WI38 (cell line): ENCODE measurements at regions not wholly inside any gene's neighbourhood (a gene's known extent, or its start where the extent isn't known, plus 50 kb on each side); places are given as distances from the start of the nearest gene placed in this dataset.

Source experiments
- H3K4me3 ChIP-seq: 2 replicates; pipeline ENCODE4 v1.5.1; 2011; ENCODE audit warnings: low read depth, mild to moderate bottlenecking, control low read depth, low read length
- TF ChIP-seq, protein P1 (sequence below): IDR thresholded peaks from 2 replicates; pipeline ENCODE4 v1.5.1; 2012; ENCODE audit warnings: low read depth, mild to moderate bottlenecking, control low read depth, low read length

DNA sequence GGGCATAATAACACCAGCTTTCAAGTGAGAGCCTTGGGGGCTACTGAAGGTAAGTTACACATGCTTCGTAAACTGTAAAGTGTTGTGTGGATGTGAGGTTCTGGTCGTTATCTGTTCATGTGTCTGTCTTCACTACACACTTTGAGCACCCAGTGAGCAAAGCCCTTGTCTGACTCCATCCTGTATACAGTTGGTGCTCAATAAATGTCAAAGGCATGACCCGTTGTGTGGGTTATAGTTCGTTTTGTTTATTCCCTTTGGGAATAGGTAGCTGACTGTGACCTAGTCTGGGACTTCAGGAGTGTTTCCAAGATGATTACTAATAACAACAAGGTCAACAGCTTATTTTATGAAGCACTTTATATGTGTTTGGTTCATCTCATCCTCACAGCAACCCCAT is 146.9 kb downstream of the MIAT start:
- TF ChIP-seq, protein P1, sequence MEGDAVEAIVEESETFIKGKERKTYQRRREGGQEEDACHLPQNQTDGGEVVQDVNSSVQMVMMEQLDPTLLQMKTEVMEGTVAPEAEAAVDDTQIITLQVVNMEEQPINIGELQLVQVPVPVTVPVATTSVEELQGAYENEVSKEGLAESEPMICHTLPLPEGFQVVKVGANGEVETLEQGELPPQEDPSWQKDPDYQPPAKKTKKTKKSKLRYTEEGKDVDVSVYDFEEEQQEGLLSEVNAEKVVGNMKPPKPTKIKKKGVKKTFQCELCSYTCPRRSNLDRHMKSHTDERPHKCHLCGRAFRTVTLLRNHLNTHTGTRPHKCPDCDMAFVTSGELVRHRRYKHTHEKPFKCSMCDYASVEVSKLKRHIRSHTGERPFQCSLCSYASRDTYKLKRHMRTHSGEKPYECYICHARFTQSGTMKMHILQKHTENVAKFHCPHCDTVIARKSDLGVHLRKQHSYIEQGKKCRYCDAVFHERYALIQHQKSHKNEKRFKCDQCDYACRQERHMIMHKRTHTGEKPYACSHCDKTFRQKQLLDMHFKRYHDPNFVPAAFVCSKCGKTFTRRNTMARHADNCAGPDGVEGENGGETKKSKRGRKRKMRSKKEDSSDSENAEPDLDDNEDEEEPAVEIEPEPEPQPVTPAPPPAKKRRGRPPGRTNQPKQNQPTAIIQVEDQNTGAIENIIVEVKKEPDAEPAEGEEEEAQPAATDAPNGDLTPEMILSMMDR, result no peak

DNA sequence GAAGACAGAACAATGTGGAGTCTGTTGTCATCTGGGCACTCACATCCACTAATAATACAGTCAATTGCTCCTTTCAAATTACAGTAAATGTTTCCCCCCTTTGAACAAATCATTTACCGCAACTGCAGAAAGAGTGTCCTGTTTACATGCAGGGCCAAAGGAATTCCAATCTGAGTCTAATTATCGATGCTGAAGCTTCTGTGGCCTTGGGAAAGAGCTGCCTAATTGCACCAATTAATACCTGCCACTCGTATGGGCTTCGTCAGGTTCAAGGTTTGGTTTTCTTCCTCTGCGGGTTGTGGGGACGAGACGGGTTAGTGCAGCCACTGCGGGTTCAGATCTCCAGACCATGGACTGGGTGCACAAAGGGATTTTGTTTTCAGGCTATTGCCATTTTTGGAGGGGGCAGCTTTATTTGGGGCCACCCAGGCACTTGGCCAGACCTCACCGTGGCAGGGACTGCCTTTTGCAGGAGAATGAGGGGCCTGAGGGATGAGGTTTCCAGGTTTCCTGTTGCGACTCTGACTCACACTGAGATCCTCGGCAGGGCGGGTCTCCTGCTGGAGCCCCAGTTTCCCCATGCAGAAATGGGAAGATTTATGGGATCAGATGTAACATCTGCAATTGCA is 147.6 kb downstream of the MIAT start:
- H3K4me3 ChIP-seq, result no peak overlapping the region
- TF ChIP-seq, protein P1, result no peak

More for the DNA sequence above, 146.9 kb downstream of the MIAT start:
- H3K4me3 ChIP-seq, result no peak overlapping the region

DNA sequence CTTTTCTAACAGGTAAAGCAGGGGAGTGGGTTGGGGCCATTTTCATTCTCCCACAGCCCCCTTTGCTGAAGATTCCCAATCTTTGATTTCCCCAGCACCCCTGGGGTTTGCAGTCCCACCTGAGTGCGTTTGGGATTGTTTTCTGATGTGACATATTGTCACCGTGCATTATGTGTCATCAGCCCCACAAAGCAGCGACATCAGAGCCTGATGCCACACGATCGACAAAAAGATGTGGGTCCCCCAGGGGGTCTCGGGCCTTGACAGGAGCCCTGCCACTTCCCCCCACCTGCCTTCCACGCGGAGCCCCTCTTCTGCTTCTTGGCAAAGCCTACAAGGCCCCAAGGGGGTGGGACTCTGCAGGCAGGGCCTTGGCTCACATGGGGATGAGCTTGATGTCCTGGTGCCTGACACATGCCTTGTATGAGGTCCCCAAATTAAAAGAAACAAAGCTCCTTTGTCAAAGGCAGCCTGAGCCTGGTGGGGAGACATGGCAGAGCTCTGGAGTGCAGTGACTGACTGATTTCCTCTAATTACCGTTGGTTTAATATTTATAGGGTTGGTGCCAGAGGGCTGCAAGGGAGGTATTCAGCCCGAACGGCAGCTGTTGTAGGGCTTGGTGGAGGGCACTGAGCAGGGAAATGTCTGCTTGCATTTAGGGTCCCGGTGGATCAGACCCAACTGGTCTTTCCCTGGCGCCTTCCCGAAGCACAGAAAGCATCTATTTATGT is 149.2 kb downstream of the MIAT start:
- TF ChIP-seq, protein P1, result no peak
- no peak overlapping the region for H3K4me3 ChIP-seq

DNA sequence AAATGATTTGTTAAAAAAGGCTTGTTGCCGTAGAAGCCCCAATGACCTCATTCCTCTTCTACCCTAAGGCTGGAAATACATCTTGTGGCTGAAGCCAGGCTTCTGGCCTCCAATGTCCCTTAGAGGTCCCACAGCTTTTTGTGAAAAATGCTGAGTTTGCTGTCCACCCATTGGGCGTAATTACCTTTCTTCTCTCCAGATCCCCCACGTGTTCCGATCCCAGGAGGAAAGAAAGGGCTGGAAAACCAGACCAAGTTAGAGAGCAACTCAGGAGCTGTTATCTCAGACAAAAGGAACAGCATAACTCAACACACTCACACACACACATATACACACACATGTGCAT is 154.2 kb downstream of the MIAT start:
- TF ChIP-seq, protein P1, result no peak
- H3K4me3 ChIP-seq, result no peak overlapping the region

DNA sequence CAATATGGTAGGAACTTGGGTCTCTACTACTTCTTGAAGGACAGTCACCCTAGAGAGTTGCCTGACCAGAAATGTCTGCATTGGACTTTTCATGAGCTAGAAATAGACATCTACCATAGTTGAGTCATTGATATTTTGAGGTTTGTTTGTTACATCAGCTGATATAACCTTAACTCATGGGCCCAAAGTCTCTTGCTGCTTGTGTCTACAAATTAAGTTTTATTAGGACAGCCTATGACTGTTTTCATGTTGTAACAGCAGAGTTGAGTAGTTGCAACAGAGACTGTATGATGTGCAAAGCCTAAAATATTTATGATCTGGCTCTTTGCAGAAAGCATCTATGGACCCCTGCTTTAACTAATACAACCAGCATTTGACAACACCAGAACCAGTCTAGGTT is 155.3 kb downstream of the MIAT start:
- TF ChIP-seq, protein P1, result no peak
- no peak overlapping the region for H3K4me3 ChIP-seq

DNA sequence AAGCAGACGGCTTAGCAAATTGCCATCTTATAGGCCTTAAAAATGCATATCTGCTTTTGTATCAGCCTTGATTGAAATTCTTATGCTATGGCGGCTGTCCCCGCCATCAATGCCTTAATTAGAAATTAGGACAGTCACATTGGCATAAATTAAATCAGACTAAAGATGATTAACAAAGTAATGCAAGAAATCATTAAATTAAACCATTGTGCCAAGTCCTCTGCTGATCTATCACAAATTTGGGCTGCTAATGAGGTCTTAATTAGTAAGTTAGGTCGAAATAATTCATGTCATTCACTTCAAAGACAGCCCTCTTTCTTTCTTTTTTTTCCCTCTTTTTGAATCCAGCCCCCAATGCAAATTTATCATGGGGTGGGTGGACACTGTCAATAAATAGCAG is 159.3 kb downstream of the MIAT start:
- TF ChIP-seq, protein P1, result no peak

DNA sequence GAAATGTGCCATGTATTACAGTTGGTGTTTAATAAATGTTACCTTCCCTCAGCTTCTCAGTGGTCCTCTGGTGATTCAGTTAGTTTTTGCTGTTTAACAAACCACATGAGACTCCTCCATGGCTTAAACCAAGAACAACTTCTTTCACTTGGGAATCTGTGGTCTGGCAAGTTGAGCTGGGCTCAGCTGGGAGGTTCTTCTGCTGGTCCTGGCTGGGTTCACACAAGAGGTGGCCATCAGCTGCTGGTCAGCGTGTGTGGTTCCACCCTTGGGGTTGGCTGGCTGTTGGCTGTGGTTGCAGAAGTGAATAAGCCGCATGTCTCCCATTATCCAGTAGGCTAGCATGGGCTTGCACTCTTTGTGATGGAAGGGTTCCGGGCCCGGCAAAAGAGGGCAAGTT is 160.5 kb downstream of the MIAT start:
- TF ChIP-seq, protein P1, result no peak
- no peak overlapping the region for H3K4me3 ChIP-seq

More for the DNA sequence above, 159.3 kb downstream of the MIAT start:
- H3K4me3 ChIP-seq, result no peak overlapping the region
